GM18511 (cell line): ENCODE measurements at regions not wholly inside any gene's neighbourhood (a gene's known extent, or its start where the extent isn't known, plus 50 kb on each side); places are given as distances from the start of the nearest gene placed in this dataset.
"Not testable (repeated sequence)": the region's sequence is repeated elsewhere in the genome, so short reads cannot be mapped to it uniquely, and the experiment has no call there.

Experiments
- ATAC-seq: cut with Tn5 transposase; IDR thresholded peaks from one replicate; pipeline ENCODE4 v1.9.1; 2021; ENCODE audit warnings: mild to moderate bottlenecking, moderate library complexity; ENCODE audit not compliant: unreplicated experiment

DNA sequence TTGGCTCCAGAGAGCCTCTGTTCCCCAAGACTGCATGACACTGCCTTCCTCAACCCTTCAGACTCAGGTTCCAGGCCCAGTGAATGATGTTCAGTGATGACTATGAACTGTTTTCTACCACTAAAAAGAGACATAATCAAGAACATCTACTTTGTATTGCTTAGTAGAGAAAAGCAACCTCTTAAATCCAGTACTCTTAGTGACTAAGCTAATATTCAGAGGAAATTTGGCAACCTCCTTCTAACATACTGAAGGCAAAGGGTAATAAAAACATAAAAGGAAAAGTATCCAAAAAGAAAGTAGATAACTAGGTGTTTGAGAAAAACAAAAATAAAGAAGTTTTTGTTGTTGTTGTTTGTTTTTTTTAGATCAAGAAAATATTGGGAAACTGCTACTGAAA lies 153.3 kb upstream of the RUNX1 start:
- no peak for ATAC-seq

DNA sequence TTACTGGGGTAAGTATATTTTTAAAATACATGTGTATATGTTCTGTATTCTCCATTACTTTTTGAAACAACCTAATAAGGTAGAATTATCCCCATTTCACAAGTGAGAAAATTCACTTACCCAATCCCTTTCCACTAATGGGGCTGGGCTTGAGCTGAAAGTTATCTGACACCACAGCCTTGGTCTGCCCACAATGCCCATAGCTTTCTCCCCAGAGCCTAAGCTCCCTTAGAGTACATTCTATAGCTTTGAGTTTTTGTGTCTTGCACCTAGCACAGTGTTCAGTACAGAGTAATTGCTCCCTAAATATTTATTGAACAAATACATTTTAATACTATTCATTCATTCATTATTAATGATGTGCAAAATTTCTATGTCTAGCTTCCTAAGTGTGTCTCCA lies 152.7 kb upstream of the RUNX1 start:
- no peak for ATAC-seq

DNA sequence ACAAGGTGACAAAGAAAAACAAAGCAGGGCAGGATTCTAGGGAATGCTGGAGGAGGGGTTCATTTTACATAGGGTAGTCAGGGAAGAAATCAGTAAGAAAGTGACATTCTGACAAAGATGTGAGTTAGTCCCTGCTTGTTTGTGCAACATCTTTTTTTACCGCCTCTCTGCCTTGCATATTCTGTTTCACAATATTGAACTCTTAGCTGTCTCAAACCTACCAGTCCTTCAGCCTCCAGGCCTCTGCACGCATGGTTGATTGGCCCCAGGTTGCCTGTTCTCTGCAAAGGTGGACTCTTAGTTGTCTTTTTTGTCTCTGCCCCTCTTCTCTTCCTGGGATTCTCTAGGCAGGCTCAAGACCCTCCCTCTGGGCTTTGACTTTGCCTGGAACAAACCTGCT lies 152.2 kb upstream of the RUNX1 start:
- no peak for ATAC-seq

DNA sequence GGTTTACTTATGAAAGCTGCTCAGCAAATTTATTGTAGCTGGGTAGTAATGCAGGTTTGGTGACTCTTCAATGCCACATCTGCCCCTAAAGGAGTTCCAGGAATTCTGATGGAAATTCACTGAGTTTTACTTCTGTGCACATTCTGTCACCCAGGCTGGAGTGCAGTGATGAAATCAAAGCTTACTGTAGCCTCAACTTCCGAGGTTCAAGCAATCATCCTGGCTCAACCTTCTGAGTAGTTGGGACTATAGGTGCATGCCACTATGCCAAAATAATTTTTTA lies 150.6 kb upstream of the RUNX1 start:
- no peak for ATAC-seq

- ATAC-seq, result no peak
These were observed 150.1 kb upstream of the RUNX1 start for GRCh38 chr21:35198982-35199732.

DNA sequence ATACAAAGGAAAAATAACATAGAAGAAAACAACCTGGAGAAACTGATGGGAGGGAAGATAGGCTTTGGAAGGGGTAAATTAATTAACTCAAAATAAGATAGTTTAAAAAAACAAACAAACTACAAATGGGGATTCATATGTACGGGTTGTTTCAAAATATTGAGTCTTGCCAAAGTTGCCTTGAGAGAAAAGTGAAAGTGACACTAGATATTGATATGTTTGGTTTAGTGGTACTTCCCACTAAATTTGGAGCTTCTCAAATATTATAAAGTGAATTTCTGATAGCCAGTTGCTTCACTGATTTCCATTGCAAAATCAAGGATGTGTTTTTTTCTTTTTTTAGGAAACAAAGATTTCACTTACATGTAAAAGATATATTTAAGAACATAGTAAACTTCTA lies 149.5 kb upstream of the RUNX1 start:
- ATAC-seq, result no peak

- no peak for ATAC-seq
These were observed 148.9 kb upstream of the RUNX1 start for GRCh38 chr21:35197992-35198431.

DNA sequence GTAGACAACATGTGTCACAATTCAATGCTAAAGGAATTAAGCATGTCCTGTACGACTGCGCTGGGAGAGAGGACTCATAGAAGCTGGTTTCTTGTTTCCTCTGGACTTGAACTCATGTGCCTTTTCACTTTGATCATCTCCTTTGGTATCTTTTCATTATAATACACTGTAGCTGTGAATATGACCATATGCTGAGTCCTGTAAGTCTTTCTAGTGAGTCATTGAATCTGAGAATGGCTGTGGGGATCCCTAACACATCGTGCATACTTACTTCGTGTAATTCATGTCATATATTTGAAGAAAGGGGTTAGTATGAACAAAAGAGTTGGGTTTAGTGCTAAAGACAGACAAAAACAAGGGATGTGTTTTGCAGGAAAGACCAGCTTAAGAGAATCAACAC lies 148.1 kb upstream of the RUNX1 start:
- ATAC-seq, result no peak

- ATAC-seq, result no peak
These were observed 147.0 kb upstream of the RUNX1 start for GRCh38 chr21:35196128-35196527.

DNA sequence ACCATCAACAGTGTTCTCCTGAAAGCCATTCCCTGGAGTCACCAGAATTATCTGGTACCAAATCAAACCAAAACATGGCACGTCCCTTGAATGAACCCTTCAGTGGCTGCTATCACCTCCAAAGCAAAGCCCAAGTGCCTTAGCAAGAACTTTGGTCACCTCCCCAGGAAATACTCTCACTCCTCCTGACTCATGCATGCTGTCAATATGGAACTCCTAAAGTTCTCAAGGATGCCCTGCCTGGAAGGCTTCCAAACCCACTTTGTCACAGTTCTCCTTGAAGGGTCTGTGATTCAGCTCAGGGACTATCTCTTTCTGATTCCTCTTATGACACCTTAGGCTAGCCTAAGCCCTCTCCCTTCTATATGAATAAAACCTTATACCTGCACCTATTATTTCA lies 146.1 kb upstream of the RUNX1 start:
- no peak for ATAC-seq

GRCh38 chr21:35191754-35192153 lies 142.7 kb upstream of the RUNX1 start:
- ATAC-seq, result no peak

GRCh38 chr21:35191128-35191527 lies 142.0 kb upstream of the RUNX1 start:
- no peak for ATAC-seq

GRCh38 chr21:35190201-35190701 lies 141.1 kb upstream of the RUNX1 start:
- ATAC-seq, result no peak

DNA sequence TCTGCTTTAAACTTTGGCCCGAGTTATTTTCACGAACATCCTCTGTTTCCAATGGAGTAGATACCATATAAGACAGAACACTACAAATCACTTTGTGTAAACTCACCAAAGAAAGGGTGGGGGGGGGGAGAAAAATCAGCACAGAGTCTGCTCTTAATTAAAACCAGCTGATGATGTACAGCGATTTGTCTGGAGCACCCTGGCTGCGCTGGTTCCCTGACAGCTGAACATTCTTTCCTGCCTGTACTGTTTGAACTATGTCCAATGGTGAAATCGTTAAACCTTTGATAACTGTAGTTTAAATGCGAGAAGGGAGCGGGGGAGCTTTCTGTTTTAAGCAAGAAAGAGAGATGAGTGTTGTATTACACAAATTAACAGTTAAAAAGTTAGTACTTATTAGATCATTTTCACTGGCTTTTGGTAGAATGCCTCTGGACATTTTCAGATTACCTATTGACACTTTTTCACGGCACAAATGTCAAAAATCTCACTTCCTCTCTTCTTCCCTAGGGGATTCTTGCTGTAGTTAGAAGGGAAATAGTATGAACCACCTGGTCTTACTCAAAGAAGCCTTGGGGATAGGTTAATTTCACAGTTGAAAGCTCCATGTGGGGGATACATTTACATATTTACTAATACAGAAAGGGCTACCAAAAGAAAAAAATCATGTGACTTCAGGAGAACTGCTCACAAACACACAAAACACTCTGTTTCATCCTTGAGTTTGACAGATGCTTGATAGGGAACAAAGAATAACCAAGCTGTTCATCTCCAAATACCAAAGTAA lies 140.2 kb upstream of the RUNX1 start:
- ATAC-seq, result peak; percentile 91

GRCh38 chr21:35183389-35183788 lies 134.3 kb upstream of the RUNX1 start:
- ATAC-seq, result not testable (repeated sequence)

- no peak for ATAC-seq
These were observed 131.0 kb upstream of the RUNX1 start for GRCh38 chr21:35179990-35180540.

- no peak for ATAC-seq
These were observed 129.7 kb upstream of the RUNX1 start for GRCh38 chr21:35178827-35179226.

- ATAC-seq, result no peak
These were observed 129.0 kb upstream of the RUNX1 start for GRCh38 chr21:35178098-35178497.

GRCh38 chr21:35172231-35172630 lies 123.1 kb upstream of the RUNX1 start:
- no peak for ATAC-seq

DNA sequence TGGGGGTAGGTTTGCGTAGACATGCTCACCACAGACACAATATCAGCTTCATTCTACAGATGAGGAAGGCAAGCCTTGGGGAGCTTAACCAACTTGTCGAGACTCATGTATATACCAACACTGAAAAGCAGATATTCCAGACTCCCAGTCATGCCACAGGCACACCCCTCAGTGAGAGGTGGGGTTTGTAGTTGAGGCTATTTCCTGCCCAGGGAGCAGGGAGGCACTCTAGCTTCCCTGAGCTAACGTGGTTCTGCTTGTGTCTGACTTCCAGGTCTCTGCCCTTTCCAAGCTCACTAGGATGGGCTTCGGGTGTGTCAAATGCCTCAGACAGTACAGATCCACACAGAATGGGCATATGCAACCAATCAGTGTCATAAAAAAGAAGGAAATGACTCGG lies 122.3 kb upstream of the RUNX1 start:
- ATAC-seq, result no peak

- no peak for ATAC-seq
These were observed 121.7 kb upstream of the RUNX1 start for GRCh38 chr21:35170818-35171217.

GRCh38 chr21:35170244-35170643 lies 121.1 kb upstream of the RUNX1 start:
- ATAC-seq, result no peak
